Stimulated activated CD8-positive, alpha-beta memory T cell treated with anti-CD3 and anti-CD28 coated beads, Interleukin-7, amount 100 ng/mL, for 4 hours (primary cell): ENCODE measurements at regions not wholly inside any gene's neighbourhood (a gene's known extent, or its start where the extent isn't known, plus 50 kb on each side); places are given as distances from the start of the nearest gene placed in this dataset.

Experiments
- DNase-seq, 2 donors: peaks; one replicate each; pipeline ENCODE4 v3.0.0-alpha.2; 2020; ENCODE audit warnings: low read depth in 2 of 2

DNA sequence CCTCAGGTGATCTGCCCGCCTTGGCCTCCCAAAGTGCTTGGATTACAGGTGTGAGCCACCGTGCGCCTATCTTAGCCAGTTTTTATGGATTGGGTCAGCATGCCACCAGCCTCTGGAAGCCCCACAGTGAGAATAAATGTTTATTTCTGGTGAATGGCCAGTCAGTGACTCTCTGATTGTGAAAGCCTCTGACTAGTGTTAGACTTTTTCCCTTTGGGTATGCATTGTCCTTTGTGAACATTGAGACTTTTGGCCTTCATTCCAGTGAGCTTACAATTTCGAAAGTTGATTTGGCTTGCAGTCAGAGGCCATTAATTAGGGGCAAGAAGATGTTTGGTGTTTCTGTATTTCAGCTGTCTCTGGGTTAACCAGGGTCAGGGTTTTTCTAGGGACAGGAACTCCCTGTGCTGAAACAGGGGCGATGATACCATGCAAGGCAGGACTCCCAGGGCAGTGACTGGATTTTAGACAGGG is 274.5 kb upstream of the C2CD4B start:
- no peak for DNase-seq

DNA sequence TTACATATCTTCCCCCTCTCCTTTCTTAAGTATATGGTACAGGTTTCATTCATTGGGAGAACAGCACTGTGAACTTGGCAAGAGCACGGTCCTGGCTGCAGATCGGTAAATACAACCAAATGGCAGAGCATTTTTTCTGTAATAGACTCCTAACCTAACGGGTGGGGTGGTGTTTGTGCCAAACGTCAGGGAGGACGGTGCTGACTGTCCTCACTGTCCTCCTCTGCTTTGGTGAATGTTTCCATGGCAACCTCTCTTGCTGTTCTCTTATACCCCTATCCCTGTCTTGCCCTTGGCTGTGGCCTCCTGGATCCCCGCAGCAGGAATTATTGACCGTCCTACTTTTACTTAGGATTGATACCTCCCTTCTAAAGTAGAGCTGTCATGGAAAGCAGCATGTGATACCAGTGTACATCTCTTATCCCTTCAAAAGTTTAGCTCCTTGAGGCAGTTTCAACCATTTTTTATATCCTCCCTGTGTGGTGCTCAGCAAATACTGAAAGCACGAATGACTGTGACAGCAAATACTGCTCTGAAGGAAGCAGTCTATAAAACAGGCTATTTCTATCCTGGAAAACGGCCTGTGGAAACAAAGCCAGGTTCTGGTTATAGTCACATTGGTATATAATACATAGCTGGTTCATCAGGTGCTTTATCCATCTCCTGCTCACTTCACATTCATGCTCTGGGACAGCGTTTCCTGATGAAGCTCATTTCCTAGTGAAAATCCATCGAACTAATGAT is 275.4 kb upstream of the C2CD4B start:
- no peak for DNase-seq

DNA sequence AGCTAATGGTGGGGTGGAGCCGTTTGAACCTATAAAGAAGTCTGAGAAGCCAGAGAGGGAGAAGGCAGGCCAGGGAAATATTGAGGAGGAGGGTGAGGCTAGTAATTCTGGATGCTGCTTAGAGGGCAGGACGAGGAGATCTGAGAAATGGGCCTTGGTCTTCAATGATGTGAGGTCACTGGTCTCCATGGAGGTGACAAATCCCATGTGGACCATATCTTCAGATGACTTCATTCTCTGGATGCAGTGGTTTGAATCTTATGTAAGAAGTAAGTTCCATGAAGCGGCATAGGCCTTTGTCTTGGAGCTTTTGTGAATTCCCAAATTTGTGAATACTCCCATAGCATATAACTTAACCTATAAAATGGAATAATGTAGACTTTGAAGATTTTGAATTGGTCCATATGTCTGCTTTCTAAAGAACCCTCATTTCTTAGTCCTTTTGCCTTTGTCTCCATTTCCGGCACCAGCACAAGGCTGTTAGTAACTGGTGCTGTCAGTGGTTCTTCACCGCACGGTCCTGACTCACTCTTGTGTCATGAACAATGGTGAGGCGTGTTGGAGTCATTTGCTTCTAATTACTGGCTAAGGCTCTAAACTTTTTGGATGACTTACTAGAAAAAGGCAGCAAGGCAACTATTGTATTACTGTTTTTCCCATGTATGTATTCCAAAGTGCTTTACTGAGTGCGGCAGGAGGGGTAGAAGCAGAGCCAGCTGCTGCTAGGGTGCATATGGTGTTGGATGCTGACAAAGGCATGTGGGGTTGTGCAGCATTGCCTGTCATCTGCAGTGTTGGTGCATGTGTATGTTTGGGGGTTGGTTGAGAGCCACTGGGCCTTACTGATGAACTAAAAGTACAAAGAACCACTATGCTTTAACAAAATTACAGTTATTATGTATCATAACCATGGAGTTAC is 279.3 kb upstream of the C2CD4B start:
- DNase-seq: no peak

DNA sequence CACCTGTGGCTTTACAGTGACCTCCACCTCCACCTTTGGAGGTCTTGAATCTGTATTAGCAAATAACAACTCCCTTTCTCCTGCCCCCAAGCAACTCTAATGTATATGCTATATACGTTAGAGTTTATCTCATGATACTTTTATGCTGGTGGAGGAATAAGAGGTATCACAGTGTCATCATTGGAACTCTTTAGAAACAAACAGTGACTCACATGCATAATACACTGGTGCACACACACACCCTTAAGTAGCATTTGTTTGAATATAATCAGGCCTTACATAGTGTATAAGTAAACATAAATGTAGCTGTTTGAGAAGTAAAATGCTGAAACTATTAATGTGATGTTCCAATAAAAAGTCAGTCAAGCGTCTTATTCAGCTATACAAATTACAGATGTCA is 280.2 kb upstream of the C2CD4B start:
- DNase-seq: no peak

DNA sequence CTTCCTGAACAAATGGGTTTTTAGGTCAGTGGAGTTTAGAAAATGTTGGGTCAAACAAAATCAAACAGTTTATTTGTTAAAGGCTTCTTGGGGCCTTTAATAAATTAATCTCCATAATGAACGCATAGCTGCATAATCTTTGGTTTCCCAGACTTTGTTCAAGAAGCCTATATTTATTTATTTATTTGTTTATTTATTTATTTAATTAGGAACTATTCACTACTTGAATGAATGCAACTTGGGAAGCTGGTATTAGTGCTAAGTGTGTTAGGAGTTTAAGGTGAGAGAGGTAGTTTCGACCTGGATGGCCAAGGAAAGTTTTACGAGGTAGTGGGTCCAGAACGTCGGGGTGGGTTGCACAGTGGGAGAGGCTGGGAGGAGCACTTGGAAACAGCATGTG is 281.9 kb upstream of the C2CD4B start:
- no peak for DNase-seq

DNA sequence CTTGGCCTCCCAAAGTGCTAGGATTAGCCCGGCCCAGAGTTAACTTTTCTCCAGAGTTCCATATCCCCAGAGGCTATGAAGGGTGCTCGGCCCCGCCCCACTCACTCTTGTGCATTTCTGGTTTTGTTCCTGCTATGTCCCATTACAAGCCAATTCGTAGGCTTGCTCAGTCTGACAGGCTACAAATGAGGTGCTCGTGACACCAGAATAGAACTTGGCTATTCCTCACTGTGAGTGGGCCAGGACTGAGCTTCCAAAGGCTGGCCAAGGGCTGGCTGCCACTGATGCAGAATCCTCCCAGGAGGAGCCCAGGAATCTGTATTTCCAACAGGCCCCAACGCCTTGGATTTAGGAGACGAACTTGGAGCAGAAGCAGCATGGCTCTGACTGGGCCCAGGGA is 282.7 kb upstream of the C2CD4B start:
- no peak for DNase-seq

DNA sequence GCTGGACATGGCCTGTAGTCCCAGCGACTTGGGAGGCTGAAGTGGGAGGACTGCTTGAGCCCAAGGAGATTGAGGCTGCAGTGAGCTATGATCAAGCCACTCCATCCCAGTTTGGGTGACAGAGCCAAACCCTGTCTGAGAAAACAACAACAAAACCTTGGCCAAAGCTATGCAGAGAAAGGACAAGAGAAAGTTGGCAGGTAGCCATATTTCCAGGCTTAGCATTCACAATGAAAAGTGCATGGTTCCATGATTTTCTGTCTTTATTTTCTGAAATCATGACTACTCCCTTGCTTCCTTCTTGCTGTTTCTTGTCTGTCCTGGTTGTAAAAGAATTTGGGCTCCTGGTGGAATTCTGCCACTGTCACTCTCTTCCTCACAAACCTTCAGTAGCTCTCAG is 284.6 kb upstream of the C2CD4B start:
- no peak for DNase-seq

DNA sequence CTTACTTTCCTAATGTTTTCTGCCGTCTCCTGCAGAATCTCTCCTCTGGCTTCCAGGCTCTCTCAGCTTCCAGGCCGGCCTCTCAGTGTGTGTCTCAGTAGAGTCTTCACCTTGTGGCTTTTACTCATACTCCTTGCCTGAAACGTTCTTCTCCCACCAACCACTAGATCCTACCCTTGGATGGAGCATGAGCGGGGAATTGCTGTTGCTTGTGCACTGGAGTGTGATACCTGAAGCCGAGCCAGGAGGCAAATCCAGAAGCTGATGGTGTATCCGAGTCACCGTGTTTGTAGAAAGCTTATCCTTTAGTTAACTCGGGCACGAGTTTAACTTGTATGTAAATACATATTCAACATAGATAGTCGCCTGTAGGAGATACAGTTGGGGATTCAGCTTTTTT is 285.0 kb upstream of the C2CD4B start:
- no peak for DNase-seq

DNA sequence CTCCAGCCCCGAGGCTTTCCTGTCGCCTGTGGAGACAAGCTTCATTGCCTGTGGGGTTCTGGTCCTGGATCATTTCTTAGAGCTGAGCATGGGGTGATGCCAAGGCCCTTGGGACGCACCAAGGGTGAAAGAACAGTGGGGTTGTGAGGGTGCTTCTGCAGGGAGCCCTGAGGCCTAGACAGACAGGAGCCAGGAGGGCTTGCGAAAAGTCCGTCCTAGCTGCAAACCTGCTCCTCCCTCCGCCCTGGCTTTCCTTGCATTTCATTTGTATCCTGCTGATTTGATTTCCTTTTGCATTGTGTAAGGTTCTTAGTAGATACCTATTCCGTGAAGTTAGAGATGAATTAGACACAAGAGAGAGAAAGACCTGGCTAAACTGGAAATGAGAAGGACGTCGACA is 286.9 kb upstream of the C2CD4B start:
- no peak for DNase-seq

DNA sequence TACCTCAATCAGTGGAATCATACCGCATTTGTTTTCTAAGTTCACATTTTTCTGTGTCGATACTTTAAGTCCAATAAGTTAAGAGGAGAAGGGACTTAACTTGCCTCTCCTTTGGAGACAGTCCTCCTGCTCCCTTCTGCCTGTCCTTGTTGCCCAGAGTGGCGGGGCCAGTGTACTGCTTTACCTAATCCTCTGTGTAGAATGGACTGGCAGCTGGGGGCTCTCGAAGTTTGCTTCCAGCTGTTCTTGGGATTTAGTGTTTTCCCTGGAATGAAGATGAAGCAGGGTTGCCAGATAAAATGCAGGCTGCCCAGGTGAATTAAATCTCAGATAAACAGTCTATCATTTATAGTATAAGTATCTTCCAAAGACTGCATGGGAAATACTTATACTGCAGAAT is 287.6 kb upstream of the C2CD4B start:
- no peak for DNase-seq

DNA sequence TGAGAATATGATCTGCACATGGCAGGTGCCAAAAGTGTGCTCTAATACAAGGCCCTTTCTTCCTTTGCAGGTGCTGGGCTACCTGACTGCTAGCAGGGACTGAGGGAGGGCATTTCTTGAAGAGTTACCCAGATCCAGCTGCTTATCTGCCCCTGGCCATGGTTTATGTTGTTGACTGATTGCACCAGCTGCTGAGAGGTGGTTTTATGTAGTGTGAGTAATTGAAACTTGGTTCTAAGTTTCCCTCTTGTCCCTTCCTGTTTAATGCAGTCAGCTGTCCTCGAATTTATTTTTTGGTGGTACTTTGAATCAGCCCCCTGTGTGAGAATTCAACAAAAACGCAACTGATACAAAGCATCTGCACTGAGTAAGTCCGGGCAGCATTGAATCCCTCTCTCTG is 288.3 kb upstream of the C2CD4B start:
- DNase-seq: no peak

DNA sequence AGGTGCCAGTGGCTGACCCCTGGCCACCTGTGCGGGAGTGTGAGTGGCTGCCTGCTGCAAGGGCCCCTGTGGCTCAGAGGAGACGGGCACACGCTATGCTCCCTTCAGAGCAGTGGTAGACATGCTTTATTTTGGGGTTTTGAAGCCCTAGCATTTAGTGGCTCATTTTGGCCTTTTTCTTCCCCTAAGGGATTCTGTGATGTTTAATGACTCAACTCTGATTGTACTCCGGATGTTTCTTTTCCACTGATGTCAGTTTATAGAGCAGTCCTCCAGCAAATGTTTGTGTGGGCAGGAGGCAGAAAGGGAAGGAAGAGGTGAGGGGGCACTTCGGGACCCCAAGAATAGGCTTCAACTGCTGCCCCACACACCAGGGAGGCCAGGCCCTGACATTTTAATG is 288.9 kb upstream of the C2CD4B start:
- no peak for DNase-seq

DNA sequence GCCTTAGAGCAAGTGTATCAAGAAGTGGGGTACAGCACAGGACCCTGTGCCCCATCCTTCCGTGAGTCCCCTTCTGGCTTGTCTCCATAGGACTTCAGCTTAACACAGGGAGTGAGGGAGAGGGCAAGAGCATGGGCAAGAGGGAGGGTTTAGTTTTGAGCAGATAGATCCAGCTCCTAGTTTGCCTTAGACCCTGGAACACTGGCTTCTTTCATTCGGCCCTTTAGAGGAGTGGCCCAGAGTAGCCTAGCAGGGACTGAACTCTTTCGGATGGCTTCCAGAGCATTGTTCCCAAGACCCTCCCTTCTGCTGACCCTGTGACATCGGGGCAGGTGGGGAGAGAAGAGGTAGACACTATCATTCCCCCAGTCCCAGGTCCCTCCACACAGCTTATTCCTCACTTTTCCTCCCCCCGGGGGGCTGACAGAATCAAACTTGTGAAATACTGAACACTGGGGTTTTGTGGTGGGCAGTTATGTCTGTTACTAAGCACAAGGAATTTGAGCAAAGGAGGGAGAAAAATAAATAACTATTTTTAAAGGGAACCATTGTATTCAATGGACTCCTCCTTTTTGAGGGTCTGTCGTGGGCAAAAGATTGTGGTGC is 289.6 kb upstream of the C2CD4B start:
- DNase-seq: no peak

DNA sequence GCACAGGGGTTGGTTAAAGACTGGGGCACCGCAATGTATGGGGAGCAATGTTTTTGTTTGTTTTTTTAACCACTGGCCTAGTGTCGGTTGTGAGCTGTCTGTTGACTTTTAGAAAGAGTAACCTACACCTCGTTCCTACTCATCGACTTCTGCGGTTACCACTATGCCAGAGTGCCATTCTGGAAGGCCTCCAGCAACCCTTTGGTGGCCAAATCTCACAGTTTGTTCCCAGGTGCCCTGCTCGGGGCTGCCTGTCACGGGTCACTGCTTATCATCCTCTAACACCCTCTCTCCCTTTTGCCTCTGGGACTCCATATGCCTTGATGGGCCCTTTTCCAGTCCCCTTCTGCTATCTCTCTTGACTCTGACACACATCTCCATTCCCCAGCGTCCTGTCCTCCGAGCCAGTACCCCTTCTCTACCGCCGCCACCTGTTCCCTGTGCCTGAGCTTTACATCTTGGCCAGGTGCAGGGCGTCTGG is 290.4 kb upstream of the C2CD4B start:
- no peak for DNase-seq

DNA sequence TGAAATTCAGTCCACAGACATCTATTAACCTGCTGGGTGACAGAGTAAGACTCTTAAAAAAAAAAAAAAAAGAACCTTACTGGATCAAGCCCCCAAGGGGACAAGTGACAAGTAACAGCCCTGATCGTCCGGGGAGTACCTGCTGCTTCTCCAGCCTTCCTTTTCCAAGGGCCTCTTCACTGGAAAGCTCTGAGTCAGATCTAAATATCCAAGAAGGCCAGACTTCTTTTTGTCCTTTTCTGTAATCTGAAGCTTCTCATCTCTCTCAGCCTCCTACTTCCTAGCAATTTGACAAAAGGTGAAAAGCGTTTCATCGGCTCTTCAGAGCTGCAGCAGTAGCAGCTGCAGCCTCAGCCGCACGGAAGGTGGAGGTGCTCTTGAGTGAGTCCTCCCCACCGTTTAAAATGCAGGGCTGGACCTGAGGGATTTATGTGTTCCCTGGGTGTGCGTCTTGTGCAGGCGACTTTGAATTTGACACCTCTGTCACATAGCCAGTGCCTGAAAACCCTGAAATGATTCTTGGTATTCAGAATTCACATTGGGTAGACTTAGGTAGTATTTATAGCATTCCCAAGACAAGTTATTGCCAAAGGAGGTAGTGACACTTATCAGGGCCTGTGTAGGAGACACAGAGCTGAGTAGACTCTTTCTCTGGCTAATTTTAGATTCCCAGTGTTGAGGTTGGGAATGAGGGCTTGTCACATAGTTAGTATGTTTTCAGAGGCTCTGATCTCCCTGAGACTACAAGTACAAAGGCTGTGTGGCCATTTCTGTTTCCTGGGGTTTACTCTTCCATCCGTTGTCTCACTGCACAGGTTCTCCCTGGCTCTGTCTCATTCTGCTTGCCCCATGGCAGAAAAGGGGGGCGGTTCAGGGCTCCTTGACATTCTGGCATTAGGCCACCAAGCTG is 291.2 kb upstream of the C2CD4B start:
- DNase-seq: no peak

DNA sequence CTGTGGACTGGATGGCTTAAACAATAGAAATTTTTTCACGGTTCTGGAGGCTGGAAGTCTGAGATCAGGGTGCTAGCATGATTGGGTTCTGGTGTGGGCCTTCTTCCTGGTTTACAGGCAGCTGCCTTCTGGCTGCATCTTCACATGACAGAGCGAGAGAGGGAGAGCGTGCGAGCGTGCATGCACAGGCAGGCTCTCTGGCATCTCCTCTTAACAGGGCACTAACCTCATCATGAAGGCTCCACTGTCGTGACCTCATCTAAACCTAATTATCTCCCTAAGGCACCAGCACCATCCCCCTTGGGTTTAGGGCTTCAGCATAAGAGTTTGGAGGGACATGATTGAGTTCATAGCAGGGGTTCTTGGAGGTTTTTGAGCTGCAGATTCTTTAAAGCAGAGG is 292.0 kb upstream of the C2CD4B start:
- DNase-seq: no peak

DNA sequence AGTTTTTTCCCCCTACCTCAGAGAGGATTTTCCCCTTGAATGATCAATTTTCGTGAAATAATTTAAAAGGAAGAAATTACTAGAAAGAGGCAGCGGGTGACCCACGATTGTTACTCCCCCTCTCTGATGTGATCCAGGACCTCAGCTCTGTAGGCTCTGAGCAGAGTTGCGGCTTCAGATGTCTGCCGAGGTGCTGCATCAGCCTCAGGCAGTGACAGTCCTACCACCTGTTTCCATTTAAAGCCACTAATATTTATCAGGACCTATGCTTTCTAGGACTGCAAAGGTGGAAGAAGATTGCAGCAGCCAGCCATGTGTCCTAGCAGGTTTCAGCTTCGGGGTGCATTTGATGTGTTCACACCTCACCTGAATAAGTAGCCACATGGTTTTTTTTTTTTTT is 294.8 kb upstream of the C2CD4B start:
- DNase-seq: no peak

DNA sequence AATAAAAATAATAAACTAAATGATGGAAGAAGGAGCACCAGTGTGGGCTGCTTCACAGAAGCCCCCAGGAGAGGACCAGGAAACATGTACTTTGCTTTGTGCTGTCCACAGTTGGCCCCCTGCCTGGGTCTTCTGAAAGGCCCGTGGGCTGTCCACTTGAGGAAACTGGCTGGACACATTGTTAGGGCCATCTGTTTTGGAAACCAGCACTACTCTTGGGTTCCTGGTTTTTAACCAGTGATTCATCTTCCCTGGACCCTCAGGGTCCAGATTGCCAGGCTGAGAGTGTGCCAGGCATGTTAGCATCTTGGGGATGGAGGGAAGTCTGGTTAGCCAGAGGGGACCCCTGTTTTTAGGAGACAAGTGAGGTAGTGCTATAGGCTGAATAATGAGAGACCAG is 297.2 kb upstream of the C2CD4B start:
- no peak for DNase-seq

DNA sequence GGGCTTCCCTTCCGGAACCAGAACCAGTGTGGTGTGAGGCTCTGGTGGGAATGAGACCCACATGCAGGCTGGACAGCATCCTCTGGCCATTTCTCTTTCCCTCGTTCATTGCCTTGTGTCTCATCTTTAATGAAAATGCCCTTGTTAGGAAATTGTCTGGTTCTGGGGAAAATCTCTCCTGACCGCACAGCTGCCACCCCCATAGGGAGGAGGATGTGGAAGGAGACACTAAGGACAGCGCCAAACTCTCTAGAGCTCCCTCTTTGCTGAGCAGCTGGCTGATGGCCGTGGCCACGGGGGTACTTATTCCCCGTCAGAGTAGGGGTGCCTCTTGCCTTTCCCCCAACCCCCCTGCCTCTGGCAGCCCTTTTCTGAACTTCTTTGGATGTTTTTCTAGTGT is 297.6 kb upstream of the C2CD4B start:
- no peak for DNase-seq

DNA sequence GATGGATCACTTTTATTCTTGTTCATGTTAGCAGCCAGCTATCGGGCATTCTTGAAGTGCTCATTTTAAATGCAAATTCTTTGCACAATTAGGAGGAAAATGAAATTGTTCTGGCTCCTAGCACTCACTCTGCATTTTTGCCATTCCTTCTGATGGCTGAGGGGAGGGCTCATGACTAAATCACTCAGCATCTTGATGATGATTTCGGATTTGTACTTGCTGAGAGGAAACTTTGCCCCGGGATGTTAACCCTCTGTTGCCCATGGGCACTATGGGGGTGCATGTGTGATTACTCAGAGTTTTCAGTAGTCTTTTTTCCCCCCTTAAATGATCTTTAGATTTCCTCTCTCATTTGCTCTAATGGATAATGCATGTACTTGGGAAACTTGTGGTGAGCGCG is 299.6 kb upstream of the C2CD4B start:
- DNase-seq: no peak

DNA sequence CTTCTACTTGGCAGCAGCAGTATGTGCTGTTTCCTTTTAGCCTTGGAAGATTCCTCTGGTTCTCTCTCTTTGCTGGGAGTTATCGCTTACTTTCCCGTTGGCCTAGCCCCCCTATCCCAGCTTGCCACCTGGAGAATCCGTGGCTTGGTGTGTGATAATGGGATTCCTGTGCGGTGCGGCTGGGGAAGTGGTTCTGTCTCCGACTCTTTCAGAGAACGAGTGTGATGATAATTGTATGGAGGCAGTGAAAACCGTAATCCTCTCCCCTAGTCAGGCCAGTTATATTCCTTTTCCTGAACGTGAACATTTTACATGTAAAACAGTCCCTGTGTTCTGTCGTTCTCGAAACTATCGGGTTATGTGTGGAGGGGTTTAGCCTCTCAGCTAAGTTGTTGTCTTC is 300.1 kb upstream of the C2CD4B start:
- DNase-seq: no peak

DNA sequence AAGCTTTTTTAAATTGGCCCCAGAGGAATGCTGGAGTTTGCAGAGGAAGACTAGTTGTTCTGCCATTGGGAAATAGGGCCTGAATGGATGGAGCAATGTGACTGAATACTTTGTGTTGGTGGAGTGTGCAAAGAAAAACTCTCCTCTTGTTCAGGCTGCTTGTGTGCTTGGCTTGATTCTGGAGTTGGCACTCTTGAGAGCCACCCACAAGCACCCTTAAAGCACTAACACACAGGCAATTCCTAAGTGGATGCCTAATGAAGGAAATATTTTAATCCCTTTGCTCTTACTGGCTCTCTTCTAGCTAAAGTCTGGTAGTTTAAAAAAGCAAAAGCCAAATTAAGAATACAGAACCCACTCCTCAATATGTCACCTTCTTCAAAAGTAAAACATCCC is 304.4 kb upstream of the C2CD4B start:
- DNase-seq: no peak
